Smooth muscle cell (in vitro differentiated cells): ENCODE measurements at regions not wholly inside any gene's neighbourhood (a gene's known extent, or its start where the extent isn't known, plus 50 kb on each side); places are given as distances from the start of the nearest gene placed in this dataset.

Experiments
- DNase-seq: peaks from one replicate; lab custom pipeline; 2025; ENCODE audit not compliant: unreplicated experiment; lab: John Stamatoyannopoulos, UW
- H2AFZ ChIP-seq: fragments of 200-600 bp; sonication (generic); 2 replicates; pipeline ENCODE4 v1.6.0; 2016; ENCODE audit warnings: antibody characterized with exemption, low read depth, mild to moderate bottlenecking
- H3F3A ChIP-seq: fragments of 200-600 bp; sonication (generic); 2 replicates; pipeline ENCODE4 v1.6.0; 2017; ENCODE audit warnings: antibody characterized with exemption, low read depth
- H3K27ac ChIP-seq: fragments of 200-600 bp; sonication (generic); 2 replicates; pipeline ENCODE4 v1.5.1; 2016; ENCODE audit warnings: low read depth, mild to moderate bottlenecking
- H3K27me3 ChIP-seq: fragments of 200-600 bp; sonication (generic); 2 replicates; pipeline ENCODE4 v1.6.1; 2016; ENCODE audit warnings: low read depth, mild to moderate bottlenecking
- H3K36me3 ChIP-seq: fragments of 200-600 bp; sonication (generic); 2 replicates; pipeline ENCODE4 v1.5.1; 2016; ENCODE audit warnings: low read depth
- H3K4me1 ChIP-seq: fragments of 200-600 bp; sonication (generic); 2 replicates; pipeline ENCODE4 v1.5.1; 2016; ENCODE audit warnings: low read depth
- H3K4me2 ChIP-seq: fragments of 200-600 bp; sonication (generic); 2 replicates; pipeline ENCODE4 v1.6.0; 2016; ENCODE audit warnings: mild to moderate bottlenecking
- H3K4me3 ChIP-seq: fragments of 200-600 bp; sonication (generic); 2 replicates; pipeline ENCODE4 v1.5.1; 2016; ENCODE audit warnings: mild to moderate bottlenecking
- H3K79me2 ChIP-seq: fragments of 200-600 bp; sonication (generic); 2 replicates; pipeline ENCODE4 v1.6.0; 2016; ENCODE audit warnings: low read depth, mild to moderate bottlenecking
- H3K9ac ChIP-seq: fragments of 200-600 bp; sonication (generic); 2 replicates; pipeline ENCODE4 v1.6.0; 2016; ENCODE audit warnings: low read depth
- H3K9me3 ChIP-seq: fragments of 200-600 bp; sonication (generic); replicated peaks from 2 replicates; pipeline ENCODE4 v1.5.1; 2016; ENCODE audit warnings: low read depth
- H4K20me1 ChIP-seq: fragments of 200-600 bp; sonication (generic); 2 replicates; pipeline ENCODE4 v1.6.0; 2016; ENCODE audit warnings: low read depth
- CTCF ChIP-seq: fragments of 200-600 bp; sonication (generic); IDR thresholded peaks from 2 replicates; pipeline ENCODE4 v1.5.1; 2017; ENCODE audit warnings: borderline replicate concordance, mild to moderate bottlenecking, antibody characterized with exemption; ENCODE audit not compliant: insufficient read depth, poor library complexity, severe bottlenecking
- WGBS: methylation state at CpG from one replicate; pipeline ENCODE4 v1.1.7; 2016; ENCODE audit warnings: low lambda C conversion rate; 5-methylcytosine and 5-hydroxymethylcytosine counted together

GRCh38 chr17:70897446-70897845 is 728.1 kb downstream of the KCNJ2 start:
- H3K27ac ChIP-seq: no peak overlapping the region

GRCh38 chr17:70901870-70902269 is 732.5 kb downstream of the KCNJ2 start:
- H3K36me3 ChIP-seq: no peaks in the 10 kb centered on the region
- H4K20me1 ChIP-seq: no peaks in the 10 kb centered on the region
- H3K9me3 ChIP-seq: peaks cover 5% of the 10 kb centered on the region
- H3K27ac ChIP-seq: no peak overlapping the region
- H3K27me3 ChIP-seq: no peaks in the 10 kb centered on the region
- H3K4me3 ChIP-seq: no peak overlapping the region
- no peaks in the 10 kb centered on the region for H3K79me2 ChIP-seq
- 98% methylated on average over 2 of the region's 2 CpGs for WGBS
- TF ChIP-seq CTCF: no peak
- DNase-seq: no peak
- H3F3A ChIP-seq: peaks cover 1% of the 10 kb centered on the region
- H3K4me2 ChIP-seq: no peak overlapping the region
- peaks cover 9% of the 10 kb centered on the region for H3K4me1 ChIP-seq
- no peak overlapping the region for H3K9ac ChIP-seq
- H2AFZ ChIP-seq: no peak overlapping the region

More at GRCh38 chr17:70897446-70897845, 728.1 kb downstream of the KCNJ2 start:
- no peaks in the 10 kb centered on the region for H4K20me1 ChIP-seq
- no peak overlapping the region for H2AFZ ChIP-seq
- no peaks in the 10 kb centered on the region for H3F3A ChIP-seq
- H3K9me3 ChIP-seq: peaks cover 5% of the 10 kb centered on the region
- no peak overlapping the region for H3K4me2 ChIP-seq
- H3K27me3 ChIP-seq: no peaks in the 10 kb centered on the region
- no peak for DNase-seq
- H3K36me3 ChIP-seq: no peaks in the 10 kb centered on the region
- H3K79me2 ChIP-seq: no peaks in the 10 kb centered on the region
- no peak overlapping the region for H3K9ac ChIP-seq
- no peak overlapping the region for H3K4me3 ChIP-seq
- H3K4me1 ChIP-seq: no peaks in the 10 kb centered on the region
- TF ChIP-seq CTCF: no peak

- peaks cover 5% of the 10 kb centered on the region for H3K9me3 ChIP-seq
- peak overlapping the region; percentile 99 for H3K27ac ChIP-seq
- no peaks in the 10 kb centered on the region for H3K36me3 ChIP-seq
- no peaks in the 10 kb centered on the region for H3K27me3 ChIP-seq
- no peak for DNase-seq
- H2AFZ ChIP-seq: no peak overlapping the region
- no peak for TF ChIP-seq CTCF
- peaks cover 17% of the 10 kb centered on the region for H3K4me1 ChIP-seq
- H3K79me2 ChIP-seq: no peaks in the 10 kb centered on the region
- no peaks in the 10 kb centered on the region for H4K20me1 ChIP-seq
- peak overlapping the region; percentile 56 for H3K4me2 ChIP-seq
- H3K9ac ChIP-seq: peak overlapping the region; percentile 77
- no peak overlapping the region for H3K4me3 ChIP-seq
- peaks cover 6% of the 10 kb centered on the region for H3F3A ChIP-seq
- WGBS: 9% methylated on average over 3 of the region's 3 CpGs
Observed at GRCh38 chr17:70905796-70906195, 736.5 kb downstream of the KCNJ2 start.

- peak overlapping the region; percentile 56 for H3K4me2 ChIP-seq
- TF ChIP-seq CTCF: no peak
Observed at GRCh38 chr17:70906808-70907207, 737.5 kb downstream of the KCNJ2 start.

More at GRCh38 chr17:70906808-70907207, 737.5 kb downstream of the KCNJ2 start:
- Histone ChIP-seq H4K20me1 (no peaks in the 10 kb centered on the region), H3K36me3 (no peaks in the 10 kb centered on the region), H3K4me1 (peaks cover 17% of the 10 kb centered on the region), H3F3A (peaks cover 6% of the 10 kb centered on the region), H3K9ac (peak overlapping the region; percentile 77), H3K27me3 (no peaks in the 10 kb centered on the region), H2AFZ (peak overlapping the region; percentile 80), H3K79me2 (no peaks in the 10 kb centered on the region), H3K9me3 (peaks cover under 1% of the 10 kb centered on the region), H3K4me3 (no peak overlapping the region), H3K27ac (peak overlapping the region; percentile 99)
- DNase-seq: no peak
- 0% methylated on average over 2 of the region's 2 CpGs for WGBS
